Tibial artery (tissue), 4 donors: ENCODE measurements at regions not wholly inside any gene's neighbourhood (a gene's known extent, or its start where the extent isn't known, plus 50 kb on each side); places are given as distances from the start of the nearest gene placed in this dataset.
A peak's percentile ranks its signal among the peaks of the same experiment; 100 is the strongest.

ENCODE experiments used
- DNase-seq, 2 donors: peaks; one replicate each; pipeline ENCODE4 v3.0.0-alpha.2; 2019
- H3K27ac ChIP-seq, 2 donors: fragments of 200-600 bp; sonication (generic) in 1 of 2; 1 replicate in 1 of 2; 2 replicates in 1 of 2; pipeline ENCODE4 v1.5.1; 2018 to 2019; ENCODE audit warnings: mild to moderate bottlenecking in 1 of 2
- H3K27me3 ChIP-seq, 2 donors: fragments of 200-600 bp; sonication (generic) in 1 of 2; one replicate each; pipeline versions ENCODE4 v1.5.1 to v1.6.0; 2016 to 2019
- H3K36me3 ChIP-seq, 3 donors: fragments of 200-600 bp; sonication (generic) in 2 of 3; one replicate each; pipeline ENCODE4 v1.5.1; 2016 to 2019; ENCODE audit warnings: mild to moderate bottlenecking in 2 of 3
- H3K4me1 ChIP-seq, 4 donors: fragments of 200-600 bp; sonication (generic) in 2 of 4; 1 replicate in 3 of 4; 2 replicates in 1 of 4; pipeline ENCODE4 v1.5.1; 2016 to 2019
- H3K4me3 ChIP-seq, 2 donors: fragments of 200-600 bp; sonication (generic) in 1 of 2; 1 replicate in 1 of 2; 2 replicates in 1 of 2; pipeline ENCODE4 v1.5.1; 2018 to 2019; ENCODE audit warnings: mild to moderate bottlenecking in 2 of 2
- H3K9me3 ChIP-seq, 3 donors: fragments of 200-600 bp; sonication (generic) in 1 of 3; one replicate each; pipeline ENCODE4 v1.5.1; 2016 to 2019
- CTCF ChIP-seq, 2 experiments: fragments of 200-600 bp in 1 of 2; fragments of 450-650 bp in 1 of 2; IDR thresholded peaks; one replicate each; pipeline ENCODE4 v1.5.1; 2017 to 2019; ENCODE audit warnings: antibody characterized with exemption in 2 of 2, mild to moderate bottlenecking in 1 of 2, moderate library complexity in 1 of 2
- intact Hi-C: fragments of 100-400 bp; cut with DNase I; formaldehyde crosslinking; loops from one replicate; pipeline ENCODE4 v1.15.0; 2023; ENCODE audit warnings: low total_unique reads

GRCh38 chr22:48993655-48994054 lies 834.0 kb downstream of the BRD1 start:
- peak in 1 of 2 donors; percentile 23 for DNase-seq
- H3K4me1 ChIP-seq = no peaks in the 10 kb centered on the region
- H3K4me3 ChIP-seq = no peak overlapping the region
- TF ChIP-seq CTCF (IDR thresholded peaks at IDR 0.05) = no peak
- H3K36me3 ChIP-seq = no peaks in the 10 kb centered on the region
- H3K27me3 ChIP-seq = peaks cover 0 to 4% of the 10 kb centered on the region in 2 donors
- no peak overlapping the region for H3K27ac ChIP-seq
- H3K9me3 ChIP-seq = no peaks in the 10 kb centered on the region
- intact Hi-C loops = no loop called here

DNA sequence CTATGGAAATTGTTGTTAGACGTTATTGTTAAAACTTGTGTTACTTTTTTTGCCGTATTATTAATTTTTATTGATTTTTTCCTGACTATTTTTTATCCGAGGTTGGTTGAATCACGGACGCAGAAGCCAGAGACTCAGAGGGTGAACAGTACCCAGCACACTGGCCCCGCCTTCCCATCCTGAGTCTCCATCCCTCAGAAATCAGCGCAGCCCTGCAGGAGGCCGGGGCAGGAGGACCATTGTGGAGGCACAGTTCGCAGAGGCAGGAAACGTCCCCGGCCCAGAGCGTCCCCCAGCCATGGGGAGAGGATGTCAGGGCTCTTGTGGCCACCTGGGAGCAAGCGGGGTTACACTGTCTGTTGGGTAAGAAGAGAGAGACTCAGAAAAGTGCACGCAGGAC lies 843.0 kb downstream of the BRD1 start:
- no peaks in the 10 kb centered on the region for H3K36me3 ChIP-seq
- peaks cover 0 to 4% of the 10 kb centered on the region in 2 donors for H3K27me3 ChIP-seq
- DNase-seq = peak in 1 of 2 donors; percentile 56
- no peak for TF ChIP-seq CTCF (IDR thresholded peaks at IDR 0.05)
- no peak overlapping the region for H3K27ac ChIP-seq
- intact Hi-C loops = no loop called here
- no peaks in the 10 kb centered on the region for H3K9me3 ChIP-seq
- H3K4me3 ChIP-seq = no peak overlapping the region
- no peaks in the 10 kb centered on the region for H3K4me1 ChIP-seq

DNA sequence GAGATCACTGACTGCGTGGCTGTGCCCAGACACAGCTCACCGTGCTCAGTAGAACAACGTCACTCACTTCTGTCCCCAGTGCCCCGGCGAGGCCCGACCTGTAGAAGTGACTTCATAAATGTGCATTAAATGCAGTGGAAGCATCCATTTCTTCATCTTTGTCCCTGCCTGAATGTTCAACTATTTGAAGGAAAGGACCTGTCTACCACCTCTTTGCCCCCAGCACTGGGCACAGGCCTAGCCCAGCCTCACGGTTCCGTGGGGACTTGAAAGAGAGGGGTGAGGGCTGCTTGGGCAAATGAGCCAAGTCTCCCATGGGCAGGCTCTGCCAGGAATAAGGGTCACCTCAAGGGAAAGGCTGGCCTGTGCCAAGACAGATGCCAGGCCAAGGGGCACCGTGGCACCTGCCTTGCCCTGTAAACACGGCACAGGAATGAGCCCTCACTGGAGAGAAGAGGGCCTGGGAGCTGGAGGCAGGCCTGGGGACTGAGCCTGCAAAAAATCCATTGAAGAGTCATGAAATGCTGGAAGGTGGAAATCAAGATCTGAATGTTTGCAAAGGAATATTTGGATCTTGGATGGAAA lies 845.3 kb downstream of the BRD1 start:
- DNase-seq = peak in 1 of 2 donors; percentile 35
- H3K4me1 ChIP-seq = no peaks in the 10 kb centered on the region
- H3K36me3 ChIP-seq = no peaks in the 10 kb centered on the region
- intact Hi-C loops = no loop called here
- no peak overlapping the region for H3K4me3 ChIP-seq
- no peak for TF ChIP-seq CTCF (IDR thresholded peaks at IDR 0.05)
- H3K27ac ChIP-seq = no peak overlapping the region
- H3K27me3 ChIP-seq = peaks cover 0 to 4% of the 10 kb centered on the region in 2 donors
- peaks cover 0 to 3% (median 0%) of the 10 kb centered on the region in 3 donors for H3K9me3 ChIP-seq

GRCh38 chr22:48981371-48982061 lies 846.2 kb downstream of the BRD1 start:
- Histone ChIP-seq H3K4me1 (no peaks in the 10 kb centered on the region), H3K4me3 (no peak overlapping the region), H3K27me3 (peaks cover 0 to 13% of the 10 kb centered on the region in 2 donors), H3K27ac (no peak overlapping the region), H3K9me3 (peaks cover 0 to 3% (median 0%) of the 10 kb centered on the region in 3 donors), H3K36me3 (no peaks in the 10 kb centered on the region)
- DNase-seq = peak in 1 of 2 donors; percentile 35
- intact Hi-C loops = no loop called here
- no peak for TF ChIP-seq CTCF (IDR thresholded peaks at IDR 0.05)

DNA sequence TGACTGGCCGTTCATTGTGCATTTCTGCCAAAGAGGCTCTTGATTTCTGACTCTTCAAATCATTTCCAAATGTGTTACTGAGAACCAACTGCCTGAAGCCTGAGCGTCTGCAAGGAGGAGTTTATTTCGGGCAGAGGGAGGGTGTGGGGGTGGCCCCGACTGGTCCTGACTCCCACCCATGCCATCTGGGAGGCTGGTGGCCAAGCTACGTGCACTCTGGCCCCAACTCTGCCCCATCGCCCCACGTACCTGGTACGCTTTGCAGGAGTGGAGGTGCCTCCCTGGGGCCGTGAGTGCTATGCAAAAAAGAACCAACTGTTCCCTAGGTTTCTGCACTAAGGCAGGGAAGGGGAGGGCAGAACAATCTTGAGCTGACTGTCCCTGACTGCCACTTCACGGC lies 846.8 kb downstream of the BRD1 start:
- Histone ChIP-seq H3K36me3 (no peaks in the 10 kb centered on the region), H3K4me1 (no peaks in the 10 kb centered on the region), H3K9me3 (peaks cover 0 to 3% (median 0%) of the 10 kb centered on the region in 3 donors), H3K27ac (no peak overlapping the region), H3K4me3 (no peak overlapping the region), H3K27me3 (peaks cover 0 to 13% of the 10 kb centered on the region in 2 donors)
- no peak for TF ChIP-seq CTCF (IDR thresholded peaks at IDR 0.05)
- intact Hi-C loops = no loop called here
- DNase-seq = peak in 1 of 2 donors; percentile 51
